ENCODE measurements at regions not wholly inside any gene's neighbourhood (a gene's known extent, or its start where the extent isn't known, plus 50 kb on each side); places are given as distances from the start of the nearest gene placed in this dataset.

GRCh38 chr1:174093789-174094188 lies 65.5 kb upstream of the RABGAP1L start (continued):
- TF ChIP-seq, protein P1, sequence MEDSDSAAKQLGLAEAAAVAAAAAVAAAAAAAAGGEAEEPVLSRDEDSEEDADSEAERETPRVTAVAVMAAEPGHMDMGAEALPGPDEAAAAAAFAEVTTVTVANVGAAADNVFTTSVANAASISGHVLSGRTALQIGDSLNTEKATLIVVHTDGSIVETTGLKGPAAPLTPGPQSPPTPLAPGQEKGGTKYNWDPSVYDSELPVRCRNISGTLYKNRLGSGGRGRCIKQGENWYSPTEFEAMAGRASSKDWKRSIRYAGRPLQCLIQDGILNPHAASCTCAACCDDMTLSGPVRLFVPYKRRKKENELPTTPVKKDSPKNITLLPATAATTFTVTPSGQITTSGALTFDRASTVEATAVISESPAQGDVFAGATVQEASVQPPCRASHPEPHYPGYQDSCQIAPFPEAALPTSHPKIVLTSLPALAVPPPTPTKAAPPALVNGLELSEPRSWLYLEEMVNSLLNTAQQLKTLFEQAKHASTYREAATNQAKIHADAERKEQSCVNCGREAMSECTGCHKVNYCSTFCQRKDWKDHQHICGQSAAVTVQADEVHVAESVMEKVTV (CRISPR knock-in tag; IDR thresholded peaks at IDR 0.05): peak; percentile 49; the same call in 1 of the 2 replicates
- TF ChIP-seq STAG1 (CRISPR knock-in tag; IDR thresholded peaks at IDR 0.05; ENCODE audit: borderline replicate concordance) (peak; percentile 41; the same call in 1 of the 2 replicates), CC2D1A (IDR thresholded peaks at IDR 0.05) (peak; percentile 66), ARID3A (IDR thresholded peaks at IDR 0.05; ENCODE audit: borderline replicate concordance, low read depth, low read length) (0 out of 2 replicates have a peak, but pooled peaks have one; percentile 54)

- no peaks in the 10 kb centered on the region for H4K20me1 ChIP-seq (replicated peaks; ENCODE audit: control insufficient read depth, insufficient read depth, low read length)
- intact Hi-C loops (cut with micrococcal nuclease): loop anchor here (5.0 kb wide), 1 partner anchor 637 kb away; no protein-coding TSS in a partner anchor
- H3K79me2 ChIP-seq (ENCODE audit: control insufficient read depth, insufficient read depth, low read length): no peaks in the 10 kb centered on the region
- in situ Hi-C loops (cut with MboI): loop anchor here (10.0 to 25.0 kb wide), 3 partner anchors 124 to 1353 kb away; no protein-coding TSS in a partner anchor
- no peaks in the 10 kb centered on the region for H3K9me3 ChIP-seq (replicated peaks; ENCODE audit: control insufficient read depth, insufficient read depth, low read depth, low read length)
- DNase-seq (ENCODE audit: extremely low read depth in 1 of 4, low spot score in 3 of 4) (no peak), ATAC-seq (no peak), FAIRE-seq (no peak)
- no TSS peak for BruUV-seq (replicated peaks)
- TF ChIP-seq, protein P2, sequence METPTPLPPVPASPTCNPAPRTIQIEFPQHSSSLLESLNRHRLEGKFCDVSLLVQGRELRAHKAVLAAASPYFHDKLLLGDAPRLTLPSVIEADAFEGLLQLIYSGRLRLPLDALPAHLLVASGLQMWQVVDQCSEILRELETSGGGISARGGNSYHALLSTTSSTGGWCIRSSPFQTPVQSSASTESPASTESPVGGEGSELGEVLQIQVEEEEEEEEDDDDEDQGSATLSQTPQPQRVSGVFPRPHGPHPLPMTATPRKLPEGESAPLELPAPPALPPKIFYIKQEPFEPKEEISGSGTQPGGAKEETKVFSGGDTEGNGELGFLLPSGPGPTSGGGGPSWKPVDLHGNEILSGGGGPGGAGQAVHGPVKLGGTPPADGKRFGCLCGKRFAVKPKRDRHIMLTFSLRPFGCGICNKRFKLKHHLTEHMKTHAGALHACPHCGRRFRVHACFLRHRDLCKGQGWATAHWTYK (CRISPR knock-in tag; IDR thresholded peaks at IDR 0.05): no peak
- TF ChIP-seq PHB2 (IDR thresholded peaks at IDR 0.05; ENCODE audit: low read depth) (no peak), GMEB1 (CRISPR knock-in tag; IDR thresholded peaks at IDR 0.05) (no peak), SP1 (CRISPR knock-in tag; IDR thresholded peaks at IDR 0.05) (no peak), ZNF75A (CRISPR knock-in tag; IDR thresholded peaks at IDR 0.05) (no peak), EP400 (IDR thresholded peaks at IDR 0.05) (no peak), CHCHD3 (CRISPR knock-in tag; IDR thresholded peaks at IDR 0.05) (no peak), RAD21 (CRISPR knock-in tag; conservative IDR thresholded peaks at IDR 0.05 in 1 of 2, IDR thresholded peaks at IDR 0.05 in 1 of 2) (0 out of 4 replicates have a peak, but pooled peaks of 1 of the 2 experiments have one; percentile 9)
- H3K4me1 ChIP-seq (replicated peaks in 1 of 2; ENCODE audit: control insufficient read depth in 2 of 2, insufficient read depth in 2 of 2, low read length in 2 of 2): no peaks in the 10 kb centered on the region; a peak in 1 of 5 replicates
- H2AFZ ChIP-seq (ENCODE audit: low read depth, low read length): no peak overlapping the region
- no peaks in the 10 kb centered on the region for H3K9me1 ChIP-seq (ENCODE audit: control insufficient read depth, insufficient read depth, low read length)
- peaks cover 0 to 7% of the 10 kb centered on the region in 2 experiments; a peak in 3 of 5 replicates for H3K27me3 ChIP-seq (ENCODE audit: control insufficient read depth in 2 of 2, insufficient read depth in 2 of 2, low read length in 2 of 2)
- ChIA-PET CTCF (ENCODE audit: low intra/inter-chr PET ratio) (no interaction called here), POLR2A (interaction anchor here (0.6 kb wide), 1 partner anchor 137 kb away, joined by 3 read pairs; no protein-coding TSS in a partner anchor)
- no peak overlapping the region for H3K9ac ChIP-seq (ENCODE audit: insufficient read depth in 1 of 2, low read depth in 2 of 2, low read length in 2 of 2)
- no peak overlapping the region for H3K4me2 ChIP-seq (ENCODE audit: insufficient read depth, low read length)
- H3K27ac ChIP-seq (ENCODE audit: extremely low read depth, low read depth, low read length): no peak overlapping the region
- no peak overlapping the region for H3K4me3 ChIP-seq
- H3K36me3 ChIP-seq (ENCODE audit: control insufficient read depth, insufficient read depth, low read length): no peaks in the 10 kb centered on the region
- 17% methylated on average over 3 of the region's 3 CpGs for WGBS (ENCODE audit: insufficient coverage, low coverage, missing lambda C conversion rate)
These were observed 68.3 kb upstream of the RC3H1 start for GRCh38 chr1:174090471-174090870.
